ENCODE measurements at regions not wholly inside any gene's neighbourhood (a gene's known extent, or its start where the extent isn't known, plus 50 kb on each side); places are given as distances from the start of the nearest gene placed in this dataset. TPM values are rescaled to one million over a fixed set of nuclear protein-coding genes. Genes with fewer than 3 reads are reported as not detected.

- no peaks in the 10 kb centered on the region for H3K27me3 Mint-ChIP-seq (ENCODE audit: unreplicated experiment)
These were observed 57.0 kb upstream of the HNRNPA3 start for GRCh38 chr2:177155631-177156030.

DNA sequence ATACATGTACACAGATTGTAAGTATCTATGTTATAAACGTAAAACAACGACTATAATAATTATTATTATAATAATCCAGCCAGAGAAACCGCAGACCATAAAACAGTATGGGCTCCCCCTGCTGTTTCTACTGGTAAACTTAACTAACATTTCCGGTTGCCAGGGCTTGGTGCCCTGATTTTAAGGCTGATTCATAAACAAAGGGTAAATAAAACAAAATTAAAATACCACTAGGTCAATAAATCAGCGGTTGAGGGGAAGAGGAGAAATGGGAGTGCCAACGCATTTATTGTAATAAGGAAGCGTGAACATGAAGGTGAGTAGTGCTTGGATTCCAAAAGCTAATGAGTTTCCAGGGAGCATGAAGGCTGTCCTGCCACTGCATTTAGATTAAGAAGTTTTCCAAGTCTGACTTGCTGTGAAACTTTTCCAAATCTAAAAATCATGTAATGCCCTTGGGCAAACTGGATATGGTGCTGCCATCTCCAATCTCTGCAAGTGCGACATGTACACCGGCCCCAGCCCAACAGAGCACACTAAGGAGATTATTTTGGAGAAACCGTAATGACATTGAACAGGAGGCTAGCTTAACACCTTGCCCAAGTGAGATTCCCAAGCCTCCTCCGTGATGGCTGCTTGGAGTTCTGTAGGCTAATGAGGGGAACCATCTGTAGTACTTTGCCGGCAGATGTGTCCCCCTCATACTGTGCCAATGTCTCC lies 50.7 kb upstream of the HNRNPA3 start:
- Mint-ChIP-seq H3K4me3 (ENCODE audit: unreplicated experiment) (peak overlapping the region; percentile 75), H3K36me3 (ENCODE audit: unreplicated experiment) (no peaks in the 10 kb centered on the region), H3K27ac (ENCODE audit: unreplicated experiment) (peak overlapping the region; percentile 83), H3K27me3 (ENCODE audit: unreplicated experiment) (no peaks in the 10 kb centered on the region), H3K9me3 (ENCODE audit: unreplicated experiment) (no peaks in the 10 kb centered on the region), H3K4me1 (ENCODE audit: low read depth, unreplicated experiment) (peaks cover 22% of the 10 kb centered on the region)
- TF ChIP-seq, protein P1, sequence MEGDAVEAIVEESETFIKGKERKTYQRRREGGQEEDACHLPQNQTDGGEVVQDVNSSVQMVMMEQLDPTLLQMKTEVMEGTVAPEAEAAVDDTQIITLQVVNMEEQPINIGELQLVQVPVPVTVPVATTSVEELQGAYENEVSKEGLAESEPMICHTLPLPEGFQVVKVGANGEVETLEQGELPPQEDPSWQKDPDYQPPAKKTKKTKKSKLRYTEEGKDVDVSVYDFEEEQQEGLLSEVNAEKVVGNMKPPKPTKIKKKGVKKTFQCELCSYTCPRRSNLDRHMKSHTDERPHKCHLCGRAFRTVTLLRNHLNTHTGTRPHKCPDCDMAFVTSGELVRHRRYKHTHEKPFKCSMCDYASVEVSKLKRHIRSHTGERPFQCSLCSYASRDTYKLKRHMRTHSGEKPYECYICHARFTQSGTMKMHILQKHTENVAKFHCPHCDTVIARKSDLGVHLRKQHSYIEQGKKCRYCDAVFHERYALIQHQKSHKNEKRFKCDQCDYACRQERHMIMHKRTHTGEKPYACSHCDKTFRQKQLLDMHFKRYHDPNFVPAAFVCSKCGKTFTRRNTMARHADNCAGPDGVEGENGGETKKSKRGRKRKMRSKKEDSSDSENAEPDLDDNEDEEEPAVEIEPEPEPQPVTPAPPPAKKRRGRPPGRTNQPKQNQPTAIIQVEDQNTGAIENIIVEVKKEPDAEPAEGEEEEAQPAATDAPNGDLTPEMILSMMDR (IDR thresholded peaks at IDR 0.05; ENCODE audit: partially characterized antibody, unreplicated experiment): peak; percentile 64
- DNase-seq: peak; percentile 26

More at GRCh38 chr2:177155631-177156030, 57.0 kb upstream of the HNRNPA3 start:
- TF ChIP-seq, protein P1 (IDR thresholded peaks at IDR 0.05; ENCODE audit: partially characterized antibody, unreplicated experiment): no peak
- Mint-ChIP-seq H3K4me3 (ENCODE audit: unreplicated experiment) (no peak overlapping the region), H3K9me3 (ENCODE audit: unreplicated experiment) (no peaks in the 10 kb centered on the region), H3K4me1 (ENCODE audit: low read depth, unreplicated experiment) (no peaks in the 10 kb centered on the region), H3K27ac (ENCODE audit: unreplicated experiment) (no peak overlapping the region), H3K36me3 (ENCODE audit: unreplicated experiment) (no peaks in the 10 kb centered on the region)
- DNase-seq: no peak

Small RNA genes lying in the stretch of these regions (microRNA-seq; reads per million reads assigned to microRNA genes)
- gene MIR1246 (ENCODE audit: unreplicated experiment): not detected
